Activated T-cell treated with anti-CD3 and anti-CD28 coated beads, Interleukin-2, amount 50 U/mL, for 24 hours (primary cell): ENCODE measurements at regions not wholly inside any gene's neighbourhood (a gene's known extent, or its start where the extent isn't known, plus 50 kb on each side); places are given as distances from the start of the nearest gene placed in this dataset.
A peak's percentile ranks its signal among the peaks of the same experiment; 100 is the strongest.
"Not testable (repeated sequence)": the region's sequence is repeated elsewhere in the genome, so short reads cannot be mapped to it uniquely, and the experiment has no call there.

Source experiments
- DNase-seq: peaks from one replicate; pipeline ENCODE4 v3.0.0-alpha.2; 2020
- H3K27ac Mint-ChIP-seq: 2 replicates; pipeline ENCODE4 v1.8.0; 2020; ENCODE audit warnings: mild to moderate bottlenecking, mixed read lengths
- H3K27me3 Mint-ChIP-seq: 2 replicates; pipeline ENCODE4 v1.8.0; 2020; ENCODE audit warnings: mixed read lengths
- H3K36me3 Mint-ChIP-seq: 2 replicates; pipeline ENCODE4 v1.8.0; 2020; ENCODE audit warnings: low read depth, mixed read lengths
- H3K4me1 Mint-ChIP-seq: 2 replicates; pipeline ENCODE4 v1.8.0; 2020; ENCODE audit warnings: low read depth, mixed read lengths
- H3K4me3 Mint-ChIP-seq: 2 replicates; pipeline ENCODE4 v1.8.0; 2020; ENCODE audit warnings: mild to moderate bottlenecking, moderate library complexity, mixed read lengths
- H3K9me3 Mint-ChIP-seq: 2 replicates; pipeline ENCODE4 v1.8.0; 2020; ENCODE audit warnings: mixed read lengths

DNA sequence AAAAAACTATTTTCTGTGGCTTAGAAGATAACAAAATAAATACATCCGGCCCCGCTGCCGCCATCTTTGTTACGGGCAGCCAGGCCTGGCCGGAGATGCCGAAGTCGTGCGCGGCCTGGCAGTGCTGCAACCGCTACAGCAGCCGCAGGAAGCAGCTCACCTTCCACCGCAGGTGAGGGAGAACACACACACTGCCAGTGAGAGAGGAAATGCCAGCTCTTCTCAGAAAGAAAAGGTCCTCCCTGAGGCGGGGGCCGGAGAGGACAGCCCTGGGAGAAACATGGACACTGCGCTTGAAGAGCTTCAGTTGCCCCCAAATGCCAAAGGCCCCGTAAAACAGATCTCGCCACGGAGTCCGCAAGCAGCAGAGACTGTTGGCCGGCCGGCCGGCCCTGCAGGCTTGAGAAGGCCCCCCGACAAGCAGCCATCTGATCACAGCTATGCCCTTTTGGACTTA, 323.2 kb downstream of the AMY1C start:
- H3K4me3 Mint-ChIP-seq, result peak overlapping the region; percentile 18
- H3K27ac Mint-ChIP-seq, result no peak overlapping the region
- DNase-seq, result no peak
- no peaks in the 10 kb centered on the region for H3K27me3 Mint-ChIP-seq
- peaks cover 18% of the 10 kb centered on the region for H3K9me3 Mint-ChIP-seq
- H3K4me1 Mint-ChIP-seq, result no peaks in the 10 kb centered on the region
- H3K36me3 Mint-ChIP-seq, result no peaks in the 10 kb centered on the region

DNA sequence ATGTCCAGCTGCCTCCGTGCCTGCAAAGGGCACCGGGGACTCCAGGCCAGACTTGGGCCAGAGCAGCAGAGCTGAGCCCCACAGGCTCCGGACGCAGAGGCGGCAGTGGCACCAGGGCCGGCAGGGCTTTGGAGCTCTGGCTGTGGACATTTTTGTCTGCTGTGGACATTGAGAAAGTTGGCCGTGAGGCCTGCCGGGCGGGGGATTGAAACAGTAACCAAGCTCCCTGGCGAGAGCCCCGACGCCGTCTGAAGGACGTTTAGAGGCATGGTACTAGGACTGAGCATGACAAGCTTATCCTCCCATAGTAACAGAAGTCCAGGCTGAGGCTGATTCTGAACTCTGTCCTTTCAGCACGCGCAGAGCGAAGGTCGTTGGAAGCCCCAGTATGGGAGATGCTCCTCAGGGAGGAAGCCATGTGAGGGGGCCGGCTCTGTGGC, 323.8 kb downstream of the AMY1C start:
- Mint-ChIP-seq H3K4me1 (no peaks in the 10 kb centered on the region), H3K27ac (no peak overlapping the region), H3K36me3 (no peaks in the 10 kb centered on the region), H3K4me3 (peak overlapping the region; percentile 18), H3K9me3 (peaks cover 14% of the 10 kb centered on the region), H3K27me3 (no peaks in the 10 kb centered on the region)
- DNase-seq, result no peak

DNA sequence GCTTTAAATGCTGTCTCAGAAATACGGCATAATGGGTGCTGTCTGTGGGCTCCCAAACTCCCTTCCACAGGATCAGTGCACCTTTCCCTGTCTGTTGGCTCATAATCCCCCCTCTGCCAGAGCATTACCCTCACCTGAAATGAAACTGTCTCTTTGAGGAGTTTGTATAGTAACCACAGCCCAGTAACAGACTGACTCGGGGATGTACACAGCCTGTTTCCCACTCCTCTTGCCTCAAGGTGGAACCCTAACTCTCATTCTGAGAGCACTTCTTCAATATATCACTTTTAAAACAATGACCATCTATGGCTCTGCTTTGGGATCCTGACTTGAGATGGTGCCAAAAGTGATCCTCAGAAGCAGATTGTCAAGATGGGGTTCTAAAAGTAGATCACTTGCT, 332.5 kb downstream of the AMY1C start:
- Mint-ChIP-seq H3K4me1 (no peaks in the 10 kb centered on the region), H3K36me3 (no peaks in the 10 kb centered on the region), H3K27me3 (no peaks in the 10 kb centered on the region), H3K27ac (no peak overlapping the region), H3K9me3 (peaks cover 3% of the 10 kb centered on the region), H3K4me3 (no peak overlapping the region)
- no peak for DNase-seq

DNA sequence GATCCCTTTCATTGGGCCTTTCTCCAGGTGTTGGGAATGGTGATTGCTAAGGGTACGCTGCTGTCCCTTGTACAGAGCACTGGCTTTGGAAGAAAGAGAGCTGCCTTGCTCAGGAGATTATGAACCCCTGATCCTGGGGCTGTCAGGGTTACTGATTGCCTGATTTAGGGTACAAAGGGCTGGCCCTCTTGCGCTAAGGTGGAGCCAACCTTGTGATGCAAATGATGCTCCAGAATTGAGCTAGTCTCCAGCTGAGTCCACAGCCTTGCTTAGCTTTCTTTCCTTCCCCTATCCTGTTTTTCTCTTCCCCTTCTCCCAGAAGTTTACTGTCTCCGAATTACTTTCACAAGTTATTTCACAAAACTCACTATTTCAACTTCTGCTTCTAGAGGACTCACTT, 334.7 kb downstream of the AMY1C start:
- no peaks in the 10 kb centered on the region for H3K9me3 Mint-ChIP-seq
- H3K27ac Mint-ChIP-seq, result no peak overlapping the region
- no peaks in the 10 kb centered on the region for H3K27me3 Mint-ChIP-seq
- H3K36me3 Mint-ChIP-seq, result no peaks in the 10 kb centered on the region
- H3K4me1 Mint-ChIP-seq, result no peaks in the 10 kb centered on the region
- no peak for DNase-seq
- H3K4me3 Mint-ChIP-seq, result no peak overlapping the region

DNA sequence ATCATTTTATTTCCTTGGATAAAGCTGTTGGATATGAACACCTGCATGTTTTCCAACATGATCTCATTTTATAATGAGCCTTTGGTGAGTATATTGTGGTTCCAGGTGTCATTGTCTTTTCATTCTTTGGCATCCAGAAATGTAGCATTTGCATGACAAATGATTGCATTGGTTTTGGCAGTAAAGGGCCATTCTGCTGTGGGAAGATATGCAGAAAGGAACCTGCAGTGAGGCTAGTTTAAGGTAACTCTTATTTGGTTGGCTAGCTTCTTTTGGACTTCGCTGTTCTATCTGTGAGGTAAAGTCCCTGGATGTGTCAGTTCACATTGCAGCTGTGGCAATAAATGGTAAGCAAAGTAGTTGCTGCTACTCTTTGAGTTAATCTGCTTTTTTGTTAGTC, 343.0 kb downstream of the AMY1C start:
- no peak for DNase-seq
- no peak overlapping the region for H3K27ac Mint-ChIP-seq
- no peak overlapping the region for H3K4me3 Mint-ChIP-seq
- peaks cover 7% of the 10 kb centered on the region for H3K9me3 Mint-ChIP-seq
- no peaks in the 10 kb centered on the region for H3K27me3 Mint-ChIP-seq
- H3K4me1 Mint-ChIP-seq, result no peaks in the 10 kb centered on the region
- no peaks in the 10 kb centered on the region for H3K36me3 Mint-ChIP-seq

DNA sequence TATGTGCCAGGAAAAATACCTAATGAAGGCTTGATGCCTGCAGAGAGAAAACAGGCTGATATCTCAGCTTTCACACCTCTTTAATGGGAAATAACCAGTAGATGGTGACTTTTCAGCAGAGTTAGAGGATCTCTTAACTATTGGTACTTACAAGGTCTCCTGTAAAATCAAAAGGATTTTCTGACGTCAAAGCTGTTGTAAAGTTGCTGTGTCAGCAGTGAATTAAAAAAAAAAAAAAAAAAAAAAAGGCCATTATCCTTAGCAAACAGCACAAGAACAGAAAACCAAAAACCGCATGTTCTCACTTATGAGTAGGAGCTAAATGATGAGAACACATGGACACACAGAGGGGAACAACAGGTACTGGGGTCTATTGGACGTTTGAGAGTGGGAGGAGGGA, 349.1 kb downstream of the AMY1C start:
- no peak overlapping the region for H3K27ac Mint-ChIP-seq
- no peaks in the 10 kb centered on the region for H3K27me3 Mint-ChIP-seq
- H3K36me3 Mint-ChIP-seq, result no peaks in the 10 kb centered on the region
- no peak overlapping the region for H3K4me3 Mint-ChIP-seq
- H3K4me1 Mint-ChIP-seq, result no peaks in the 10 kb centered on the region
- H3K9me3 Mint-ChIP-seq, result peaks cover 7% of the 10 kb centered on the region
- DNase-seq, result no peak

DNA sequence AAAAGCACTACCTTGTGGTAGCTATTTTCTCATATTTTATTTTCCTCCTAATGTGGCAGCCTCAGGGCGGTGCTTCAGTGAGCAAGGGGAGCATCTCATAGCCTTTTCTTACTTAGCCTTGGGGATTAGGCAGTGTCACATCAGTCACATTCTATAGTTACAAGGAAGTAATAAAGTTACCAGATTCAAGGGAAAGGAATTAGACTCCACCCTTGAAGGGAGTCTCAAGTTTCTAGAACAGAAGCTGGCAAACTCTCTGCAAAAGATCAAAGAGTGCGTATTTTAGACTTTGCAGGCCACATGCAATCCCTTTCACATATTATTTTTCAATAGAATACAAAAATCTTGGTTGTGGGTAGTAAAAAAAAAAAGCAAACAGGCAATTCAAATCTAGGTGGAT, 350.4 kb downstream of the AMY1C start:
- no peaks in the 10 kb centered on the region for H3K4me1 Mint-ChIP-seq
- H3K27me3 Mint-ChIP-seq, result no peaks in the 10 kb centered on the region
- peaks cover 7% of the 10 kb centered on the region for H3K9me3 Mint-ChIP-seq
- H3K36me3 Mint-ChIP-seq, result no peaks in the 10 kb centered on the region
- DNase-seq, result no peak
- H3K4me3 Mint-ChIP-seq, result no peak overlapping the region
- no peak overlapping the region for H3K27ac Mint-ChIP-seq

DNA sequence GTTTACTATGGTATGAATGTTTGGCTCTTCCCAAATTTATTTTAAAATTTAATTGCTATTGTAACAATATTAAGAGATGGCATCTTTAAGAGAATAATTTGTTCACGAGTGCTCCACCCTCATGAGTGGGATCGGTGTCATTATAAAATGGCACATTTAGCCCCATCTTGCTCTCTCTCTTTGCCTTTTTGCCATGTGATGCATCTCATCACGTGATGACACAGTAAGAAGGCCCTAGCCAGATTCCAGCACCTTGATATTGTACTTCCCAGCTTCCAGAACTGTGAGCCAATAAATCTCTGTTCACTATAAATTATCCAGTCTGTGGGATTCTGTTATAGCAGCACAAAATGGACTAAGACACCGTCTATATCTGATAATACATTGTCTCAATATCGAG, 355.8 kb downstream of the AMY1C start:
- no peaks in the 10 kb centered on the region for H3K36me3 Mint-ChIP-seq
- no peak overlapping the region for H3K27ac Mint-ChIP-seq
- no peak overlapping the region for H3K4me3 Mint-ChIP-seq
- no peak for DNase-seq
- no peaks in the 10 kb centered on the region for H3K27me3 Mint-ChIP-seq
- H3K9me3 Mint-ChIP-seq, result peaks cover 5% of the 10 kb centered on the region
- H3K4me1 Mint-ChIP-seq, result no peaks in the 10 kb centered on the region

DNA sequence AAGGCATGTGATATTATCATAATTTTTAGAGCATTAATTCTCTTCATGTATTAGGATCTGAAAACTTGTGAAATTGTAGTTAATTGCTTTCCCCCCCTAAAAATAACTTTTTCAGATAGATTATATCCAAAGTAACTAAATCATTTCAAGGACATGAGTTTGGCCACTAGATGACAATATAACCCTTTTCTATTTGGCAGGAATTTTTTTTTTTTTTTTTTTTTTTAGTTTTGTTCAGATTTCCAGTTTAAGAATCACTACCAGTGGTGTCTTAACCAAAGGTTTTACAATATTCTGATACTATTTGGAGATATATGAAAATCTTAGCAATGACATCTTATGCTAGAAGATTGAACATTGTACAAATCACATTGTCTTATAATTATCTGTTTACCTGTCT, 370.8 kb downstream of the AMY1C start:
- H3K4me3 Mint-ChIP-seq, result no peak overlapping the region
- H3K27me3 Mint-ChIP-seq, result no peaks in the 10 kb centered on the region
- H3K4me1 Mint-ChIP-seq, result no peaks in the 10 kb centered on the region
- no peaks in the 10 kb centered on the region for H3K36me3 Mint-ChIP-seq
- H3K9me3 Mint-ChIP-seq, result peaks cover 7% of the 10 kb centered on the region
- no peak for DNase-seq
- no peak overlapping the region for H3K27ac Mint-ChIP-seq

DNA sequence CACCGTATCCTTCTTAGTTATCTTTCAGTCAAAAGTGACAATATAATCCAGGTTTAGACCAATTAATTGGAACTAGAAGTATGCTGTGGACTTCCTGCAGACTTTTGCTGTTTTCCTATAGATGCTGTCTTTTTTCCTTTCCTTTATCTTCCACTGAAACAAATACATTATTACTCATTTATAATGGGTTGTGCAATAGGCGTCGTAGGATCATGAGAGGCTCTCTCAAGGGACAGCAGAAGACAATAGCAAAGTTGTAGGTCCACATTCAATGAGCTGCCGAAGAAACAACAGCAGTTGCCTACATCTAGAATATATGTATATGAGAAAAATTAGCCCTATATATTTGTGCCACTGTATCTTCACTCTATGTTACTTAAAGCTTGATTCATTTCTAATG, 371.6 kb downstream of the AMY1C start:
- no peaks in the 10 kb centered on the region for H3K4me1 Mint-ChIP-seq
- DNase-seq, result no peak
- H3K36me3 Mint-ChIP-seq, result no peaks in the 10 kb centered on the region
- H3K4me3 Mint-ChIP-seq, result no peak overlapping the region
- H3K9me3 Mint-ChIP-seq, result peaks cover 2% of the 10 kb centered on the region
- no peak overlapping the region for H3K27ac Mint-ChIP-seq
- no peaks in the 10 kb centered on the region for H3K27me3 Mint-ChIP-seq

DNA sequence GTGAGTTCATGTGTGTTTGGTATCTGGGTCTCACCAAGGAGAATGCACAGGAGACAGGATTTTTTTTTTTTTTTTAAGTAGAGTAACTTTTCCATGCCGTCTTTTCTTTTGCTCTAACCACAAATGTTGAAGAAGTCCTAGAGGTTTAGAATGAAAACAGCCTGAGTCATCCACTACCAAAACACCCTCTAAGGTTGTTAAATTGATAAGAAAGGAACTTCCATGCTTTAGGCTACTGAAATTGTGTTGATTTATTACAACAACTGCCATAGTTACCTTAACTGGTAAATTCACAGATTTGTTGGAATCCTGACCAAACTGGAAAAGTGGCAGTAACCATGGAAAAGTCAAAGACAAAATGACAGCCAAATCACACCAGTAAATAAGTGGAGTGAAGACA, 375.6 kb downstream of the AMY1C start:
- H3K4me1 Mint-ChIP-seq, result no peaks in the 10 kb centered on the region
- H3K27me3 Mint-ChIP-seq, result no peaks in the 10 kb centered on the region
- peaks cover 3% of the 10 kb centered on the region for H3K9me3 Mint-ChIP-seq
- H3K27ac Mint-ChIP-seq, result no peak overlapping the region
- H3K36me3 Mint-ChIP-seq, result no peaks in the 10 kb centered on the region
- DNase-seq, result no peak
- no peak overlapping the region for H3K4me3 Mint-ChIP-seq

DNA sequence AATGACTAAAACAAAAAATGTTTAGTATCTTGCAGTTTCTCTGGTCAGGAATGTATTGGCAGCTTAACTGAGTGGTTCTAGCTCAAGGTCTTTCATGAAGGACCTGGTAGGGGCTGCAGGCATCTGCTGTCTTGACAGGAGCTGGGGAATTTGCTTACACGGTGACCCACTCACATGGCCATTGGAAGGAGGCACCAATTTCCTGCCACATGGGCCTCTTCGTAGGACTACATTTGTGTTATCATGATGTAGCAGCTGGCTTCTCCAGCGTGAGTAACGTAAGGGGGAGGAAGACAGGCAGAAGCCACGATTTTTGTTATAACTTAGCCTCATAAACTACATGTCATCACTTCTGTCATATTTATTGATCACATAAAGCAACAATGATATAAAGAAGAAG, 376.3 kb downstream of the AMY1C start:
- Mint-ChIP-seq H3K4me1 (no peaks in the 10 kb centered on the region), H3K27ac (no peak overlapping the region), H3K9me3 (peaks cover 3% of the 10 kb centered on the region), H3K4me3 (no peak overlapping the region), H3K27me3 (no peaks in the 10 kb centered on the region), H3K36me3 (no peaks in the 10 kb centered on the region)
- no peak for DNase-seq

DNA sequence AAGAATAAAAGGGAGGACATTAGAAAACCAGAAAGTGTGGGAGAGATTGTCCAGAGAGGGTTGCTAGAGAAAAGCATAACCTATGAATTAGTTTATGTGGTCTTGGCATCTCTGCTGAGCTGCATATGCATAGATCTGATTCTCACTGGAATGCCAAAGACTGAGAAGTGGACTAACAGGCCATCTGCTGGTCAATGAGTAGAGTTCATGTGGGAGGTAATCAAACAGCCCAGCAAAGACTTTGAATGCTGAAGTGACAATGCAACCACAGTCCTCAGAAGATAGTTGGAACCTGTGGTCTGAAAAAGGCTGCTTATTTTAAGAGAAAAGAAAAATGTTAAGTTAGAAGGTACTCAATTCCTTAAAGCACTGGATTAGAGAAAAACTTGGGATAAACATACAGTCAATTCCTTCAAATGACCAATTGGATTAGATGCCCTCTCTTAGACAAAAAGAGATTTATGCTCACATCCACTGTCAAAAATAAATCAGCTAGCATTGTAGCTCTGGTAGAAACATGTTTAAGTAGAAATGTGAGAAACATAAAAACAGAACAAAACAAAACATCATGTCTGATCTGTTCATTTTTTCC, 382.8 kb downstream of the AMY1C start:
- H3K27ac Mint-ChIP-seq, result no peak overlapping the region
- no peaks in the 10 kb centered on the region for H3K36me3 Mint-ChIP-seq
- H3K4me3 Mint-ChIP-seq, result no peak overlapping the region
- H3K4me1 Mint-ChIP-seq, result no peaks in the 10 kb centered on the region
- no peak for DNase-seq
- H3K27me3 Mint-ChIP-seq, result no peaks in the 10 kb centered on the region
- H3K9me3 Mint-ChIP-seq, result peaks cover 11% of the 10 kb centered on the region

DNA sequence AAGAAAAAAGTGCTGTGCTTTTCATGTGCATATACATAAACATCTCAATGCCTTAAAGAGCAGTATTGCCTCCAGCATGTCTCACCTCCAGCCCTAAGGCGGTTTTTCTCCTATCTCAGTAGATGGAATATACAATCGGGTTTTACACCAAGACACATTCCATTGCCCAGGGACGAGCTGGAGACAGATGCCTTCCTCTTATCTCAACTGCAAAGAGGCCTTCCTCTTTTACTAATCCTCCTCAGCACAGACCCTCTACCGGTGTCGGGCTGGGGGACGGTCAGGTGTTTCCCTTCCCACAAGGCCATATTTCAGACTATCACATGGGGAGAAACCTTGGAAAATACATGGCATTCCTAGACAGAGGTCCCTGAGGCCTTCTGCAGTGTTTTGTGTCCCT, 385.3 kb downstream of the AMY1C start:
- H3K4me3 Mint-ChIP-seq, H3K27ac Mint-ChIP-seq, DNase-seq, H3K36me3 Mint-ChIP-seq, H3K27me3 Mint-ChIP-seq, H3K4me1 Mint-ChIP-seq: not testable (repeated sequence)
- peaks cover 16% of the 10 kb centered on the region for H3K9me3 Mint-ChIP-seq

DNA sequence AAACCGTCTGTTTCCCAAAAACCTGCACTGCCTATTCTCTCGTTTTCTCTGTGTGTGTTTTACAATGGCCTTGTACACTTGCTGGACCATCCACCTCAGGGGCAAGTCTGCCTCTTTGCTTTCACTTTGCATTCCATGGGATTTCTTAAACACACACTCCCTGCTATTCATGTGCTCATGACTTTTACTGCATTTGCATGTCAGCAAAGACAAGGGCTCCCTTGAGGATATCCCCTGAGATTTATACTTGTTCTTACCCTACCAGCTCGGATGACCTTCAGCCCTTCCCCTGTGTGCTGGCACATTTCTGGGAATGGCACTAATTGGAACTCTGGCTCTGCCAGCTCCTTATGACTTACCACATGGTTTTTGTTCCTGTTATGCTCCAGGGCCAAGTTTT, 386.9 kb downstream of the AMY1C start:
- Mint-ChIP-seq H3K27ac (no peak overlapping the region), H3K27me3 (no peaks in the 10 kb centered on the region), H3K36me3 (no peaks in the 10 kb centered on the region), H3K4me1 (no peaks in the 10 kb centered on the region), H3K9me3 (peaks cover 20% of the 10 kb centered on the region), H3K4me3 (no peak overlapping the region)
- DNase-seq, result no peak

DNA sequence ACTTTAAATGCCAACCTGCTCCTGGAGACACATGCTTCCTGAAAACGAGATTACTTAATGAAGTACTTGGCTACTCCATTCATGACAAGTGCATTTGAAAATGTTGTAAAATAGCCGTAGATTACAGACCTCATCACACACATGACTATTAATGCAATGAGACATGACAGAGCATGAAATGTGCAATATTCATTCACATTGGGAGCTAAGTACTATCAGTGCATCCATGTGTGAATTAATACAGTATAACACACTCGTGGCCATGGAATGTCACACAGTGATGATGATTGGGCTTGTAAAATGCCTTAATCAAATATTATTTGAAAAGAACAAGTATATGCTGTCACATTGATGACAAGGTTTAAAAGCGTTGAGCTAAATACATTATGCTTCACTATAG, 407.0 kb downstream of the AMY1C start:
- Mint-ChIP-seq H3K27me3 (no peaks in the 10 kb centered on the region), H3K36me3 (no peaks in the 10 kb centered on the region), H3K4me3 (no peak overlapping the region), H3K4me1 (no peaks in the 10 kb centered on the region), H3K9me3 (peaks cover 23% of the 10 kb centered on the region), H3K27ac (no peak overlapping the region)
- DNase-seq, result no peak
